C1 segment of cervical spinal cord (tissue), 14 donors: ENCODE measurements at regions not wholly inside any gene's neighbourhood (a gene's known extent, or its start where the extent isn't known, plus 50 kb on each side); places are given as distances from the start of the nearest gene placed in this dataset.
"Not testable (repeated sequence)": the region's sequence is repeated elsewhere in the genome, so short reads cannot be mapped to it uniquely, and the experiment has no call there.

Source experiments
- DNase-seq, 14 donors: peaks; one replicate each; lab custom pipeline; 2025; lab: John Stamatoyannopoulos, UW

- no peak for DNase-seq
Measured at GRCh38 chr6:121920616-121921015, 478.8 kb upstream of the HSF2 start.

- no peak for DNase-seq
Measured at GRCh38 chr6:121925024-121925423, 474.4 kb upstream of the HSF2 start.

GRCh38 chr6:121925534-121926255 is 473.8 kb upstream of the HSF2 start:
- DNase-seq, result no peak

GRCh38 chr6:121929301-121929700 is 470.2 kb upstream of the HSF2 start:
- DNase-seq, result no peak

GRCh38 chr6:121932076-121932991 is 467.1 kb upstream of the HSF2 start:
- peak in 1 of 14 donors; percentile 4 for DNase-seq

- no peak for DNase-seq
Measured at GRCh38 chr6:121934451-121934850, 465.0 kb upstream of the HSF2 start.

- DNase-seq, result no peak
Measured at GRCh38 chr6:121940728-121941127, 458.7 kb upstream of the HSF2 start.

GRCh38 chr6:121944354-121944753 is 455.1 kb upstream of the HSF2 start:
- DNase-seq, result no peak

GRCh38 chr6:121951123-121951522 is 448.3 kb upstream of the HSF2 start:
- DNase-seq, result no peak

- DNase-seq, result no peak
Measured at GRCh38 chr6:121951918-121952379, 447.5 kb upstream of the HSF2 start.

GRCh38 chr6:121955401-121955800 is 444.1 kb upstream of the HSF2 start:
- not testable (repeated sequence) for DNase-seq

GRCh38 chr6:121956782-121957181 is 442.7 kb upstream of the HSF2 start:
- no peak for DNase-seq

- DNase-seq, result no peak
Measured at GRCh38 chr6:121959501-121959900, 440.0 kb upstream of the HSF2 start.

- DNase-seq, result no peak
Measured at GRCh38 chr6:121961619-121962125, 437.8 kb upstream of the HSF2 start.

- no peak for DNase-seq
Measured at GRCh38 chr6:121963826-121964225, 435.6 kb upstream of the HSF2 start.

- DNase-seq, result no peak
Measured at GRCh38 chr6:121965739-121966138, 433.7 kb upstream of the HSF2 start.

- no peak for DNase-seq
Measured at GRCh38 chr6:121967631-121968030, 431.8 kb upstream of the HSF2 start.

- DNase-seq, result no peak
Measured at GRCh38 chr6:121971931-121972335, 427.5 kb upstream of the HSF2 start.

- no peak for DNase-seq
Measured at GRCh38 chr6:121984956-121985355, 414.5 kb upstream of the HSF2 start.

GRCh38 chr6:121993362-121993761 is 406.1 kb upstream of the HSF2 start:
- no peak for DNase-seq

- DNase-seq, result no peak
Measured at GRCh38 chr6:121994919-121995318, 404.5 kb upstream of the HSF2 start.

GRCh38 chr6:121998631-121999030 is 400.8 kb upstream of the HSF2 start:
- no peak for DNase-seq
